ENCODE measurements at regions not wholly inside any gene's neighbourhood (a gene's known extent, or its start where the extent isn't known, plus 50 kb on each side); places are given as distances from the start of the nearest gene placed in this dataset.
A peak's percentile ranks its signal among the peaks of the same experiment; 100 is the strongest.
"Not testable (repeated sequence)": the region's sequence is repeated elsewhere in the genome, so short reads cannot be mapped to it uniquely, and the experiment has no call there.

GRCh38 chrX:11836284-11836683 lies 78.2 kb downstream of the MSL3 start:
- DNase-seq = no peak

- no peak for DNase-seq
These were observed 79.4 kb downstream of the MSL3 start for GRCh38 chrX:11837437-11837836.

GRCh38 chrX:11864171-11864570 lies 106.1 kb downstream of the MSL3 start:
- no peak for DNase-seq

- no peak for DNase-seq
These were observed 109.7 kb downstream of the MSL3 start for GRCh38 chrX:11867610-11868345.

GRCh38 chrX:11870789-11871188 lies 112.8 kb downstream of the MSL3 start:
- no peak for DNase-seq

GRCh38 chrX:11881485-11882170 lies 123.6 kb downstream of the MSL3 start:
- no peak for DNase-seq

GRCh38 chrX:11886745-11887144 lies 128.7 kb downstream of the MSL3 start:
- DNase-seq = no peak

- DNase-seq = no peak
These were observed 129.1 kb downstream of the MSL3 start for GRCh38 chrX:11887175-11887574.

- DNase-seq = no peak
These were observed 130.4 kb downstream of the MSL3 start for GRCh38 chrX:11888421-11888820.

- DNase-seq = no peak
These were observed 131.8 kb downstream of the MSL3 start for GRCh38 chrX:11889791-11890190.

- DNase-seq = no peak
These were observed 132.9 kb downstream of the MSL3 start for GRCh38 chrX:11890836-11891514.

- no peak for DNase-seq
These were observed 136.1 kb downstream of the MSL3 start for GRCh38 chrX:11893933-11894710.

- DNase-seq = no peak
These were observed 141.1 kb downstream of the MSL3 start for GRCh38 chrX:11899091-11899490.

GRCh38 chrX:11905933-11906332 lies 147.9 kb downstream of the MSL3 start:
- DNase-seq = not testable (repeated sequence)

GRCh38 chrX:11908371-11908770 lies 150.3 kb downstream of the MSL3 start:
- peak in 1 of 5 experiments; percentile 12 for DNase-seq

- no peak for DNase-seq
These were observed 155.0 kb downstream of the MSL3 start for GRCh38 chrX:11913001-11913400.

GRCh38 chrX:11929476-11929875 lies 171.4 kb downstream of the MSL3 start:
- DNase-seq = no peak

- DNase-seq = no peak
These were observed 174.4 kb downstream of the MSL3 start for GRCh38 chrX:11932423-11932822.

- no peak for DNase-seq
These were observed 176.1 kb downstream of the MSL3 start for GRCh38 chrX:11934089-11934488.

- DNase-seq = no peak
These were observed 183.5 kb downstream of the MSL3 start for GRCh38 chrX:11941571-11941970.

GRCh38 chrX:11944501-11944900 lies 186.5 kb downstream of the MSL3 start:
- DNase-seq = peak in 1 of 5 experiments; percentile 0

- no peak for DNase-seq
These were observed 189.0 kb upstream of the FRMPD4 start for GRCh38 chrX:11949291-11949690.

GRCh38 chrX:11952176-11952720 lies 186.0 kb upstream of the FRMPD4 start:
- DNase-seq = no peak
